Neural progenitor cell (in vitro differentiated cells): ENCODE measurements at regions not wholly inside any gene's neighbourhood (a gene's known extent, or its start where the extent isn't known, plus 50 kb on each side); places are given as distances from the start of the nearest gene placed in this dataset.

Experiments used
- EZH2 ChIP-seq: fragments of 200-600 bp; sonication (generic); IDR thresholded peaks from 2 replicates; pipeline ENCODE4 v1.6.1; 2017; ENCODE audit warnings: antibody characterized with exemption, mild to moderate bottlenecking, moderate library complexity
- TF ChIP-seq, protein P1 (sequence below): fragments of 200-600 bp; sonication (generic); IDR thresholded peaks from 2 replicates; pipeline ENCODE4 v1.5.1; 2017; ENCODE audit warnings: antibody characterized with exemption, mild to moderate bottlenecking

DNA sequence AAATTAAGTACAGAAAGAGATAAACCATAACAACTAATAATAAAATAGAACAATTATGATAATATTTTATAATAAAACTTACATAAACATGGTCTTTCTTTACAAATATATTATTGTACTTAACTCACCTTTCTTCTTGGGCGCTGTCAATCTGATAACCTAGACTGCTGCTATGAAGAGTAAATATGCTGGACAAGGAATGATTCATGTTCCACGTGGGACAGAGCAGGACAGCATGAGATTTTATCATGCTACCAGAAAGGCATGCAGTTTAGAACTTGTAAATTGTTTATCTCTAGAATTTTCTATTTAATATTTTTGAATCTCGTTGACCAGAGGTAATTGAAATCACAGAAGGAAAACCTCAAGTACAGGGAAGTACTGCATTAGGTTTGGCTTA is 210.7 kb downstream of the ANKRD30B start:
- TF ChIP-seq, protein P1, sequence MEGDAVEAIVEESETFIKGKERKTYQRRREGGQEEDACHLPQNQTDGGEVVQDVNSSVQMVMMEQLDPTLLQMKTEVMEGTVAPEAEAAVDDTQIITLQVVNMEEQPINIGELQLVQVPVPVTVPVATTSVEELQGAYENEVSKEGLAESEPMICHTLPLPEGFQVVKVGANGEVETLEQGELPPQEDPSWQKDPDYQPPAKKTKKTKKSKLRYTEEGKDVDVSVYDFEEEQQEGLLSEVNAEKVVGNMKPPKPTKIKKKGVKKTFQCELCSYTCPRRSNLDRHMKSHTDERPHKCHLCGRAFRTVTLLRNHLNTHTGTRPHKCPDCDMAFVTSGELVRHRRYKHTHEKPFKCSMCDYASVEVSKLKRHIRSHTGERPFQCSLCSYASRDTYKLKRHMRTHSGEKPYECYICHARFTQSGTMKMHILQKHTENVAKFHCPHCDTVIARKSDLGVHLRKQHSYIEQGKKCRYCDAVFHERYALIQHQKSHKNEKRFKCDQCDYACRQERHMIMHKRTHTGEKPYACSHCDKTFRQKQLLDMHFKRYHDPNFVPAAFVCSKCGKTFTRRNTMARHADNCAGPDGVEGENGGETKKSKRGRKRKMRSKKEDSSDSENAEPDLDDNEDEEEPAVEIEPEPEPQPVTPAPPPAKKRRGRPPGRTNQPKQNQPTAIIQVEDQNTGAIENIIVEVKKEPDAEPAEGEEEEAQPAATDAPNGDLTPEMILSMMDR: no peak
- no peak for TF ChIP-seq EZH2
